ENCODE measurements at regions not wholly inside any gene's neighbourhood (a gene's known extent, or its start where the extent isn't known, plus 50 kb on each side); places are given as distances from the start of the nearest gene placed in this dataset.

DNA sequence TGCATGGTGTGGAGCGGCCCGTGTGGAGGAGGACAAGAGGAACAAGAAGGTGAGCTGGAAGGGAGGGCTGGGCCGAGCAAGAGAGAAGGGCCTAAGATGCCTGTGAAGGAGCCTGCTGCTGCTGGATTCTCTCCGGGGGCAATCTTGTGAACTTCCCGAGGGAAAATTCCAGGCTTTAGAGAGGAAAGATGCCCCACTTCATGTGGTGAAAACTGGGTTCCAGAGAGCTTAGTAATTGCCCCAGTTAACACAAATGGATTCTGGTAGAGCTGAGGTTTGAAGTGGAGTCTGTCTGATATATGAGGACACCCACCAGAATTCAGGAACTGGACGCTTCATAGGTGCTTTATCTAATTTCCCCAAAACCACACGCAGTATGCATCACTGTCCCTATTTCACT is 114.1 kb upstream of the ZMIZ1 start:
- Histone ChIP-seq H3K4me3 (no peak overlapping the region), H3K36me3 (ENCODE audit: control insufficient read depth in 4 of 4, insufficient read depth in 4 of 4, low read length in 4 of 4) (no peaks in the 10 kb centered on the region), H3K9ac (ENCODE audit: insufficient read depth in 1 of 2, low read length in 2 of 2) (no peak overlapping the region), H3K4me1 (ENCODE audit: control insufficient read depth in 5 of 5, insufficient read depth in 5 of 5, low read length in 5 of 5) (peaks cover 0 to 36% (median 10%) of the 10 kb centered on the region in 5 donors), H3K9me3 (ENCODE audit: control insufficient read depth in 4 of 4, insufficient read depth in 3 of 4, low read length in 3 of 4) (no peaks in the 10 kb centered on the region), H3K27ac (ENCODE audit: low read depth in 1 of 2, low read length in 1 of 2) (no peak overlapping the region), H3K27me3 (ENCODE audit: control insufficient read depth in 3 of 3, insufficient read depth in 3 of 3, low read length in 2 of 3) (no peaks in the 10 kb centered on the region)
- WGBS, 2 donors: 93% methylated on average over 7 of the region's 7 CpGs
- TF ChIP-seq, protein P1, sequence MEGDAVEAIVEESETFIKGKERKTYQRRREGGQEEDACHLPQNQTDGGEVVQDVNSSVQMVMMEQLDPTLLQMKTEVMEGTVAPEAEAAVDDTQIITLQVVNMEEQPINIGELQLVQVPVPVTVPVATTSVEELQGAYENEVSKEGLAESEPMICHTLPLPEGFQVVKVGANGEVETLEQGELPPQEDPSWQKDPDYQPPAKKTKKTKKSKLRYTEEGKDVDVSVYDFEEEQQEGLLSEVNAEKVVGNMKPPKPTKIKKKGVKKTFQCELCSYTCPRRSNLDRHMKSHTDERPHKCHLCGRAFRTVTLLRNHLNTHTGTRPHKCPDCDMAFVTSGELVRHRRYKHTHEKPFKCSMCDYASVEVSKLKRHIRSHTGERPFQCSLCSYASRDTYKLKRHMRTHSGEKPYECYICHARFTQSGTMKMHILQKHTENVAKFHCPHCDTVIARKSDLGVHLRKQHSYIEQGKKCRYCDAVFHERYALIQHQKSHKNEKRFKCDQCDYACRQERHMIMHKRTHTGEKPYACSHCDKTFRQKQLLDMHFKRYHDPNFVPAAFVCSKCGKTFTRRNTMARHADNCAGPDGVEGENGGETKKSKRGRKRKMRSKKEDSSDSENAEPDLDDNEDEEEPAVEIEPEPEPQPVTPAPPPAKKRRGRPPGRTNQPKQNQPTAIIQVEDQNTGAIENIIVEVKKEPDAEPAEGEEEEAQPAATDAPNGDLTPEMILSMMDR (IDR thresholded peaks at IDR 0.05; ENCODE audit: control extremely low read depth, extremely low read depth): no peak
- DNase-seq: no peak
- ATAC-seq (ENCODE audit: insufficient read depth, low FRiP score): no peak

DNA sequence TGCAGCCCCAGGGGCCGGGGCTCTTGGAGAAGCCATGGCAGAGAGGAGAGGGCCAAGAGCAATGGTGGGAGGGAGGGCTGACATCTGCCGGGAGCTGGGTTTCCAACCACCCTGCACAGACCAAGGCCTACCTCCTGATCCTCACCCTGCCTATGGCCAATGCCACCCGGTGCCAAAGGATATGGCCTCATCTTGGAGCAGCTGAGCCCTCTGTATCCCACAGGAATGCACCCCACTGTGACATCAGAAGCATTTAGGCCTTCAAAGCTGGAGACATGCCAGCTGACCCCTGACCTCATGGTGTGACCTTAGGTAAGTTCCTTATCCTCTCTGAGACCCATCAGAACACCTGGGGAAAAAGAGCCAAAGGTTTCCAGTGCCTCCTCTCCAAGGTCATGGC is 113.6 kb upstream of the ZMIZ1 start:
- no peaks in the 10 kb centered on the region for H3K36me3 ChIP-seq (ENCODE audit: control insufficient read depth in 4 of 4, insufficient read depth in 4 of 4, low read length in 4 of 4)
- H3K4me3 ChIP-seq: no peak overlapping the region
- no peak overlapping the region for H3K9ac ChIP-seq (ENCODE audit: insufficient read depth in 1 of 2, low read length in 2 of 2)
- H3K4me1 ChIP-seq (ENCODE audit: control insufficient read depth in 5 of 5, insufficient read depth in 5 of 5, low read length in 5 of 5): peaks cover 0 to 37% (median 11%) of the 10 kb centered on the region in 5 donors
- no peaks in the 10 kb centered on the region for H3K9me3 ChIP-seq (ENCODE audit: control insufficient read depth in 4 of 4, insufficient read depth in 3 of 4, low read length in 3 of 4)
- ATAC-seq (ENCODE audit: insufficient read depth, low FRiP score) (no peak), DNase-seq (no peak)
- H3K27me3 ChIP-seq (ENCODE audit: control insufficient read depth in 3 of 3, insufficient read depth in 3 of 3, low read length in 2 of 3): no peaks in the 10 kb centered on the region
- 92% methylated on average over 3 of the region's 3 CpGs for WGBS, 2 donors
- H3K27ac ChIP-seq (ENCODE audit: low read depth in 1 of 2, low read length in 1 of 2): no peak overlapping the region
- TF ChIP-seq, protein P1 (IDR thresholded peaks at IDR 0.05; ENCODE audit: control extremely low read depth, extremely low read depth): no peak

DNA sequence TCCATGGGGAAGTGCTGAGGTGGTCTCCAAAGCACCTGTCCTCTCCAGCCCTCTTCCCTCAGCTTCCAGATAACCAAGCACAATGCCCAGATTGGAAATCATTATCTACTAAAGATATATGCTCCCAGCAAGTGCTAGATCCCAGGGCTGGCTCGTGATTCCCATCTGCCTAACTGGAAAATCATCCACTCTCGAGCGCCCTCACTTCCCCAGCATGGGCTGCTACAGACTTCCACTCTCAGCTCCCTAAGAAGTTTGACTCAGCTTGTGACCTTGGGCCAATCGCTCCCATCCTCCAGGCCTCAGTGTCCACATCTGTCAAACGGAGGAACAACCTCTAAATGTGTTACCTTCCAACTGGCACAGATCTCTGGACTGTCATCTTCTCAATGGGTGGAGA is 112.4 kb upstream of the ZMIZ1 start:
- no peak for DNase-seq
- no peak for ATAC-seq (ENCODE audit: insufficient read depth, low FRiP score)
- H3K4me1 ChIP-seq (ENCODE audit: control insufficient read depth in 5 of 5, insufficient read depth in 5 of 5, low read length in 5 of 5): peaks cover 3 to 41% (median 15%) of the 10 kb centered on the region in 5 donors
- no peaks in the 10 kb centered on the region for H3K36me3 ChIP-seq (ENCODE audit: control insufficient read depth in 4 of 4, insufficient read depth in 4 of 4, low read length in 4 of 4)
- H3K9me3 ChIP-seq (ENCODE audit: control insufficient read depth in 4 of 4, insufficient read depth in 3 of 4, low read length in 3 of 4): no peaks in the 10 kb centered on the region
- no peak overlapping the region for H3K4me3 ChIP-seq
- WGBS, 2 donors: 87 to 92% methylated on average over 5 of the region's 5 CpGs
- no peak overlapping the region for H3K9ac ChIP-seq (ENCODE audit: insufficient read depth in 1 of 2, low read length in 2 of 2)
- no peaks in the 10 kb centered on the region for H3K27me3 ChIP-seq (ENCODE audit: control insufficient read depth in 3 of 3, insufficient read depth in 3 of 3, low read length in 2 of 3)
- no peak overlapping the region for H3K27ac ChIP-seq (ENCODE audit: low read depth in 1 of 2, low read length in 1 of 2)
- TF ChIP-seq, protein P1 (IDR thresholded peaks at IDR 0.05; ENCODE audit: control extremely low read depth, extremely low read depth): no peak

DNA sequence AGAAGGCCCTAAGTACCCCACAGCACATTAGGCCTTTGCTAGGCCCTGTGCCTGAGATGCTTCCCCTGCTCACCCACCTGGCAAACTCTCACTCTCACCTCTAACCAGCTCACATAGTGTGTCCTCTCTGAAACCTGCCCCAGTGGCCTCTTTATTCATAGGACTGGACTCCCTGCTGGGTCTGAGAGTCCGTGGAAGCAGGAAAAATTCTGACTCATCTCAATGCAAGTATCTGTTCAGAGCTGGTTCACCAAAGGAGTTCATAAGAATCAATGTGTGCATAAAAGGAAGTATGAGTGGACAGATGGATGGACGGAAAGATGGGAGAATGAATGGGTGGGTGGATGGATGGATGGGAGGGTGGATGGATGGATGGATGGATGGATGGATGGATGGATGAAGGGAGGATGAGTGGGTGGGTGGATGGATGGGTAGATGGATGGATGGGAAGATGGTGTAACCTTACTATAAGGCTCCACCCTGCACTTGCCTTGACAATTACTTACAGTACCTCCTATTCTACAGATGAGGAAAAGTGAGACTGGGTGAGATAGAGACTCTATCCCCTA is 111.2 kb upstream of the ZMIZ1 start:
- WGBS, 2 donors: 90 to 93% methylated on average over 2 of the region's 2 CpGs
- ATAC-seq (ENCODE audit: insufficient read depth, low FRiP score) (no peak), DNase-seq (no peak)
- H3K27me3 ChIP-seq (ENCODE audit: control insufficient read depth in 3 of 3, insufficient read depth in 3 of 3, low read length in 2 of 3): no peaks in the 10 kb centered on the region
- no peak overlapping the region for H3K4me3 ChIP-seq
- H3K27ac ChIP-seq (ENCODE audit: low read depth in 1 of 2, low read length in 1 of 2): no peak overlapping the region
- peaks cover 3 to 34% (median 13%) of the 10 kb centered on the region in 5 donors for H3K4me1 ChIP-seq (ENCODE audit: control insufficient read depth in 5 of 5, insufficient read depth in 5 of 5, low read length in 5 of 5)
- H3K9me3 ChIP-seq (ENCODE audit: control insufficient read depth in 4 of 4, insufficient read depth in 3 of 4, low read length in 3 of 4): no peaks in the 10 kb centered on the region
- no peak overlapping the region for H3K9ac ChIP-seq (ENCODE audit: insufficient read depth in 1 of 2, low read length in 2 of 2)
- TF ChIP-seq, protein P1 (IDR thresholded peaks at IDR 0.05; ENCODE audit: control extremely low read depth, extremely low read depth): no peak
- no peaks in the 10 kb centered on the region for H3K36me3 ChIP-seq (ENCODE audit: control insufficient read depth in 4 of 4, insufficient read depth in 4 of 4, low read length in 4 of 4)

Measured in lung (tissue), 11 donors.